ENCODE measurements at regions not wholly inside any gene's neighbourhood (a gene's known extent, or its start where the extent isn't known, plus 50 kb on each side); places are given as distances from the start of the nearest gene placed in this dataset.

DNA sequence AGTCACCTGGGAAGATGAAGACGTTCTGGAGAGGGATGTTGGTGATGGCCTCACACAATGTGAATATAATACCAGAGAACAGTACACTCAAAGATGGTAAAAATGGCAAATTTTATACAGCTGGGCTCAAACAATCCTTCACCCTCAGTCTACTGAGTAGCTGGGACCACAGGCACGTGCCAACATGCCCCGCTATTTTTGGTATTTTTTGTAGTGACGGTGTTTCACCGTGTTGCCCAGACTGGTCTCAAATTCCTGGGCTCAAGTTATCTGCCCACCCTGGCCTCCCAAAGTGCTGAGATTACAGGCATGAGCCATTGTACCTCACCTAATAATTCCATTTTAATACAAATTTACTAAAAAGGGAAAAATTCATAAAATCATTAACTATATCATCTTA, 280.3 kb upstream of the HSFY2 start:
- H3K4me3 ChIP-seq (ENCODE audit: low read depth, low read length), result no peak overlapping the region
- TF ChIP-seq, protein P1, sequence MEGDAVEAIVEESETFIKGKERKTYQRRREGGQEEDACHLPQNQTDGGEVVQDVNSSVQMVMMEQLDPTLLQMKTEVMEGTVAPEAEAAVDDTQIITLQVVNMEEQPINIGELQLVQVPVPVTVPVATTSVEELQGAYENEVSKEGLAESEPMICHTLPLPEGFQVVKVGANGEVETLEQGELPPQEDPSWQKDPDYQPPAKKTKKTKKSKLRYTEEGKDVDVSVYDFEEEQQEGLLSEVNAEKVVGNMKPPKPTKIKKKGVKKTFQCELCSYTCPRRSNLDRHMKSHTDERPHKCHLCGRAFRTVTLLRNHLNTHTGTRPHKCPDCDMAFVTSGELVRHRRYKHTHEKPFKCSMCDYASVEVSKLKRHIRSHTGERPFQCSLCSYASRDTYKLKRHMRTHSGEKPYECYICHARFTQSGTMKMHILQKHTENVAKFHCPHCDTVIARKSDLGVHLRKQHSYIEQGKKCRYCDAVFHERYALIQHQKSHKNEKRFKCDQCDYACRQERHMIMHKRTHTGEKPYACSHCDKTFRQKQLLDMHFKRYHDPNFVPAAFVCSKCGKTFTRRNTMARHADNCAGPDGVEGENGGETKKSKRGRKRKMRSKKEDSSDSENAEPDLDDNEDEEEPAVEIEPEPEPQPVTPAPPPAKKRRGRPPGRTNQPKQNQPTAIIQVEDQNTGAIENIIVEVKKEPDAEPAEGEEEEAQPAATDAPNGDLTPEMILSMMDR (IDR thresholded peaks at IDR 0.05; ENCODE audit: insufficient read depth, low read length, missing control alignments), result no peak
- POLR2A ChIA-PET, result no interaction called here
- CTCF ChIA-PET, result no interaction called here
- DNase-seq (ENCODE audit: low read depth, low spot score), result no peak

DNA sequence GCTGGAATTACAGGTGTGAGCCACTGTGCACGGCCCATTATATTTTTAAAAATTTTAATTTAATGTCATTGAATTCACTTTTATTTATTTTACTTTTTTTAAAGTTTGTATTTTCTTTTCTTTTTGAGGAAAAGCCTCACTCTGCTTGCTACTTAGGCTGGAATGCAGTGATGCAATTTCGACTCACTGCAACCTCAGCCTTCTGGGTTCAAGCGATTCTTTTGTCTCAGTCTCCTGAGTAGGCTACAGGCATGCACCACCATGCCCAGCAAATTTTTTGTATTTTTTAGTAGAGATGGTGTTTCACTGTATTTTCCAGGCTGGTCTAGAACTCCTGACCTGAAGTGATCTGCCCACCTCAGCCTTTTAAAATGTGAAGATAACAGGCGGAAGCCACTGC, 277.5 kb upstream of the HSFY2 start:
- no peak for DNase-seq (ENCODE audit: low read depth, low spot score)
- H3K4me3 ChIP-seq (ENCODE audit: low read depth, low read length), result no peak overlapping the region
- TF ChIP-seq, protein P1 (IDR thresholded peaks at IDR 0.05; ENCODE audit: insufficient read depth, low read length, missing control alignments), result no peak
- POLR2A ChIA-PET, result no interaction called here
- CTCF ChIA-PET, result no interaction called here

DNA sequence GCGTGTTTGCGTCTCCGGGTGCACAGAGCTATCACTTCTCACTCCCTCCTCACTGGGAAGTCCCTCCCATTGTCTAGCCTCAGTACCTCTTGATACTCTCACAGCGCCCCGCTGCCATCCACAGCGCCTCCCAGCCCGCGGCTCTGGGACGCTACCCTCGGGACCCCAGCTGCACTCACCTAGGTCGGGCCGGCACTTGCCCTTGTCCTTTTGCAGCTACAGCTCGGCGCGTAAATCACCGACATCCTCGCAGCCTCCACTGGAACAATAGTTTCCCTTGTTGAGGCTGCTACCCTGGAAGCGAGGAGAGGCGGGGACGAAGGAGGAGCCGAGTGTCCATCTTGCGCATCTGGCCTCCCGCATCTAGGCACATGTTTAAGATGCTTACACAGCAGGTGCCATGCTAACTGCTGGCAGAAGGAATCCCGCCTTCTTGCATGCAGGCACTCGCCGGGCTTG, 269.5 kb upstream of the HSFY2 start:
- TF ChIP-seq, protein P1 (IDR thresholded peaks at IDR 0.05; ENCODE audit: insufficient read depth, low read length, missing control alignments), result no peak
- no peak for DNase-seq (ENCODE audit: low read depth, low spot score)
- H3K4me3 ChIP-seq (ENCODE audit: low read depth, low read length), result no peak overlapping the region
- POLR2A ChIA-PET, result no interaction called here
- CTCF ChIA-PET, result no interaction called here

DNA sequence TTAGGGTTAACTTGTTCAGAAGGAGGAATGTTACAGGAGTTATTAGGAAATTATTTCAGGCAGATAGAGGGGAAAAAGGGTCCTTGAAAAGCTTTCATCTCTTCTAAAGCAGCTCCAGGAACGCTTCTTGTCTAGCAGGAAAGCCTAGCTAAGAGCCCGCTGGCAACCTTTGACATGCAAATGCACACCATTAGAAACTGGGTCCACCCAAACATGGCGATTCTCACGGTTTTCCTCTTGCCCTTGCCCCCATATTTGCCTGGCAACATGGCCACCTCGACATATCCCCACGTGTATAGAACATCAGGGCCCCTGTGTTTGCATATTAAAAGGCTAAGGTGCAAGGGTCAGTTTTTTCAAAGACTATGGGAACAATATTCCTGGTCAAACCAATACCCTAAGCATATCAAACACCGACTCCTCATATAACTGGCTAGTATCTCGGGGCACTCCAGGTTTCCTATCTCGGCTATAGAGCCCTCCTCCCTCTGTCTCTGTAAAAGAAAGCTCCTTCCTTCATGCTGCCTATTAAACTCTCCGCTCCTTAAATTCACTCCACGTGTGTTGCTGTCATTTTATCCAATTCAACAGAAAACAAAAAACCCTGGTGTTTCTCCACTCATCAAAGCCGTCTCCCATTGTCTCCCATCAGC, 268.9 kb upstream of the HSFY2 start:
- TF ChIP-seq, protein P1 (IDR thresholded peaks at IDR 0.05; ENCODE audit: insufficient read depth, low read length, missing control alignments), result no peak
- no peak overlapping the region for H3K4me3 ChIP-seq (ENCODE audit: low read depth, low read length)
- POLR2A ChIA-PET, result no interaction called here
- DNase-seq (ENCODE audit: low read depth, low spot score), result no peak
- CTCF ChIA-PET, result no interaction called here

DNA sequence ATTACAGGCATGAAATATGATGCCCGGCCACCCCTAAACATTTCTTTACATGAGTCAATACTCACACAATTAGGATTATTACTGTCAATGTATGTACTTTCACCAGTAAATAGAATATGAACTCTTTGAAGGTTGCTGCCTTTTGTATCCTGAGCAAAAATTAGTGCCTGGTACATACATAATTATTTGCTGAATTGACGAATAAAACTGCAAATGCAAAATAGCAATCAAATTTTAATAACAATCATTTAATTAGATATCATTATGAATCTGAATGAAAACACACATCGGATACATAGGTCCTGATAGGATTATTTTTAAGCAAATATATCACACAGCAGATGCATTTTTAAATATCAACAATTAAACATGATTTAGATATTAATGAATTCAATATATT, 253.1 kb upstream of the HSFY2 start:
- DNase-seq (ENCODE audit: low read depth, low spot score), result no peak
- TF ChIP-seq, protein P1 (IDR thresholded peaks at IDR 0.05; ENCODE audit: insufficient read depth, low read length, missing control alignments), result no peak
- H3K4me3 ChIP-seq (ENCODE audit: low read depth, low read length), result no peak overlapping the region
- POLR2A ChIA-PET, result no interaction called here
- CTCF ChIA-PET, result no interaction called here

DNA sequence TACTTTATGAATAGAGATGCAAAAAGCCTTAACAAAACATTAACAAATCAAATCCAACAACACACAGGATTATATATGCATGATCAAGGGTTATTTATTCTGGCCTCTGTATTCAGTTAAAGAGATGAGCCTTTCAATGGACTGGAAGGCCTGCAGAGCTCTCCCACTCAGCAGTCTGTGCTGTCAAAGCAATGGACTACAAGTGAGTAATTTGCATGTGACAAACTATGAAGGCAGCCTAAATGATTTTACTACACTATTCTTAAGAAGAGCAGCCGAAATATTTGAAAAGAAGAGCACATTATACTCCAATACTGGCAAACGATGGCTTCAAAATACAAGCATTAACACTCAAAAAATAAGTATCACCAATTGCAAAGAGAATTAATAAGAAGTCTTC, 250.4 kb upstream of the HSFY2 start:
- ChIA-PET POLR2A (no interaction called here), CTCF (no interaction called here)
- no peak for DNase-seq (ENCODE audit: low read depth, low spot score)
- TF ChIP-seq, protein P1 (IDR thresholded peaks at IDR 0.05; ENCODE audit: insufficient read depth, low read length, missing control alignments), result no peak
- no peak overlapping the region for H3K4me3 ChIP-seq (ENCODE audit: low read depth, low read length)
